Heart right ventricle (tissue), 16 donors: ENCODE measurements at regions not wholly inside any gene's neighbourhood (a gene's known extent, or its start where the extent isn't known, plus 50 kb on each side); places are given as distances from the start of the nearest gene placed in this dataset.

Experiments
- ATAC-seq, 8 donors: fragments of 200-7000 bp; cut with Tn5 transposase; one replicate each; pipeline ENCODE4 v1.9.1; 2020; ENCODE audit warnings: mild to moderate bottlenecking in 8 of 8, moderate library complexity in 8 of 8, moderate number of reproducible peaks in 1 of 8
- DNase-seq, 2 donors: peaks; one replicate each; pipeline ENCODE4 v3.0.0-alpha.2; 2020
- H3K27ac ChIP-seq, 10 donors: fragments of 200-600 bp; sonication (generic) in 2 of 10; one replicate each; pipeline versions ENCODE4 v1.5.0 to v1.8.0; 2020 to 2022; ENCODE audit warnings: mild to moderate bottlenecking in 3 of 10
- H3K27me3 ChIP-seq, 7 donors: fragments of 200-600 bp; one replicate each; pipeline ENCODE4 v1.8.0; 2021 to 2022; ENCODE audit warnings: mild to moderate bottlenecking in 2 of 7
- H3K36me3 ChIP-seq, 9 donors: fragments of 200-600 bp; sonication (generic) in 1 of 9; one replicate each; pipeline versions ENCODE4 v1.5.0 to v1.8.0; 2020 to 2022; ENCODE audit warnings: mild to moderate bottlenecking in 2 of 9
- H3K4me1 ChIP-seq, 9 donors: fragments of 200-600 bp; sonication (generic) in 1 of 9; one replicate each; pipeline versions ENCODE4 v1.5.0 to v1.8.0; 2020 to 2022; ENCODE audit warnings: mild to moderate bottlenecking in 4 of 9
- H3K4me3 ChIP-seq, 10 donors: fragments of 200-600 bp; sonication (generic) in 2 of 10; one replicate each; pipeline versions ENCODE4 v1.5.0 to v1.8.0; 2020 to 2022; ENCODE audit warnings: mild to moderate bottlenecking in 7 of 10, moderate library complexity in 2 of 10
- H3K9me3 ChIP-seq, 11 donors: fragments of 200-600 bp in 10 of 11; sonication (generic) in 2 of 11; one replicate each; pipeline versions ENCODE4 v1.5.0 to v1.8.0; 2013 to 2022; ENCODE audit warnings: mild to moderate bottlenecking in 2 of 11, control low read depth in 1 of 11, moderate library complexity in 1 of 11
- CTCF ChIP-seq, 9 donors: fragments of 200-600 bp; sonication (generic) in 2 of 9; IDR thresholded peaks; one replicate each; pipeline versions ENCODE4 v1.5.0 to v1.8.0; 2021 to 2022; ENCODE audit warnings: antibody characterized with exemption in 9 of 9, mild to moderate bottlenecking in 5 of 9, moderate library complexity in 1 of 9
- WGBS, 2 donors: extraction: QIAGEN DNeasy Blood & Tissue Kit; methylation state at CpG; one replicate each; pipeline ENCODE4 v1.1.7; 2013; ENCODE audit warnings: inconsistent platforms in 1 of 2; 5-methylcytosine and 5-hydroxymethylcytosine counted together
- intact Hi-C, 10 donors: fragments of 100-400 bp; cut with DNase I; formaldehyde crosslinking; loops; one replicate each; pipeline versions ENCODE4 v1.11.1 to v1.14.2; 2022
- donor health status: Arrhythmogenic right ventricular cardiomyopathy.
- donor health status: ischemic (EF 13 %, LVEDD 7.1; RV severe dilation, severe dysfunction).
- donor health status: healthy with polysubstance abuse.
- donor health status: DM: no; HTN: yes; CAD: no.
- donor health status: DM: no; HTN: no; CAD: no.
- donor health status: ischemic (EF 25% LVEDD 6.9; RV normal size, moderate dysfunction).
- donor health status: ischemic (EF 25% LVEDD 5.7; RV mildly dilated, moderate dysfunction).
- donor health status: healthy.
- donor health status: DM: yes; HTN: yes; CAD: no.
- donor health status: Ischemic cardiomyopathy.
- donor health status: ischemic (EF 35%, LVEDD 5.7; RV mildly dilated, moderate dysfunction).
- donor health status: nonischemic (EF 11% LVEDD 7.7; RV severe dilation, severe dysfunction).
- donor health status: DM: yes; HTN: yes; CAD: no.
- donor health status: PGD.
- donor health status: ischemic (EF 29% LVEDD 5.4; RV normal size, mild dysfunction).
- donor health status: nonischemic (EF 23%, LVEDD 6.1; RV moderate dilation, normal function).

- ATAC-seq: no peak
- WGBS, 2 donors: 64 to 74% methylated on average over 2 of the region's 2 CpGs
- peaks cover 0 to 3% (median 0%) of the 10 kb centered on the region in 7 donors for H3K27me3 ChIP-seq
These were observed 175.4 kb downstream of the SIM1 start for GRCh38 chr6:100289285-100289684.

GRCh38 chr6:100288311-100288710 is 176.4 kb downstream of the SIM1 start:
- no peaks in the 10 kb centered on the region for H3K36me3 ChIP-seq
- no peak overlapping the region for H3K4me3 ChIP-seq
- 87 to 92% methylated on average over 4 of the region's 4 CpGs for WGBS, 2 donors
- ATAC-seq: no peak
- no peaks in the 10 kb centered on the region for H3K4me1 ChIP-seq
- no peaks in the 10 kb centered on the region for H3K9me3 ChIP-seq
- peaks cover 0 to 3% (median 0%) of the 10 kb centered on the region in 7 donors for H3K27me3 ChIP-seq
- intact Hi-C loops: no loop called here
- no peak for TF ChIP-seq CTCF (IDR thresholded peaks at IDR 0.05)
- H3K27ac ChIP-seq: no peak overlapping the region
- no peak for DNase-seq

More at GRCh38 chr6:100289285-100289684, 175.4 kb downstream of the SIM1 start:
- DNase-seq: no peak
- H3K4me1 ChIP-seq: no peaks in the 10 kb centered on the region
- no peak overlapping the region for H3K27ac ChIP-seq
- H3K9me3 ChIP-seq: no peaks in the 10 kb centered on the region
- intact Hi-C loops: no loop called here
- H3K4me3 ChIP-seq: no peak overlapping the region
- no peaks in the 10 kb centered on the region for H3K36me3 ChIP-seq
- TF ChIP-seq CTCF (IDR thresholded peaks at IDR 0.05): no peak

GRCh38 chr6:100283285-100283684 is 181.4 kb downstream of the SIM1 start:
- DNase-seq: no peak
- intact Hi-C loops: no loop called here
- Histone ChIP-seq H3K36me3 (no peaks in the 10 kb centered on the region), H3K27me3 (peaks cover 0 to 29% (median 8%) of the 10 kb centered on the region in 7 donors), H3K4me3 (no peak overlapping the region), H3K27ac (no peak overlapping the region), H3K9me3 (no peaks in the 10 kb centered on the region), H3K4me1 (peaks cover 0 to 3% (median 0%) of the 10 kb centered on the region in 9 donors)
- no peak for TF ChIP-seq CTCF (IDR thresholded peaks at IDR 0.05)
- no peak for ATAC-seq

- Histone ChIP-seq H3K27me3 (peaks cover 0 to 29% (median 8%) of the 10 kb centered on the region in 7 donors), H3K4me1 (peaks cover 0 to 3% (median 0%) of the 10 kb centered on the region in 9 donors), H3K36me3 (no peaks in the 10 kb centered on the region), H3K9me3 (no peaks in the 10 kb centered on the region), H3K4me3 (peak overlapping the region in 5 of 10 donors; percentile 10 to 34 (median 28)), H3K27ac (no peak overlapping the region)
- ATAC-seq (no peak), DNase-seq (no peak)
- WGBS, 2 donors: 5% methylated on average over 17 of the region's 17 CpGs
- TF ChIP-seq CTCF (IDR thresholded peaks at IDR 0.05): no peak
- intact Hi-C loops: no loop called here
These were observed 183.2 kb downstream of the SIM1 start for GRCh38 chr6:100281471-100281901.
